ENCODE measurements at regions not wholly inside any gene's neighbourhood (a gene's known extent, or its start where the extent isn't known, plus 50 kb on each side); places are given as distances from the start of the nearest gene placed in this dataset.

GRCh38 chr1:166785987-166786386 lies 53.3 kb upstream of the POGK start:
- no peak for DNase-seq
- H3K56ac ChIP-seq (ENCODE audit: insufficient read length, low read depth, low read length) = no peak overlapping the region
- no peak overlapping the region for H4K5ac ChIP-seq (ENCODE audit: insufficient read length, low read depth, low read length)

More at GRCh38 chr1:166785987-166786386, 53.3 kb upstream of the POGK start:
- Histone ChIP-seq H2AK5ac (ENCODE audit: insufficient read length, low read length) (no peak overlapping the region), H3K27me3 (ENCODE audit: insufficient read depth, low read length) (no peaks in the 10 kb centered on the region), H3K4ac (ENCODE audit: low read depth, low read length) (no peak overlapping the region), H2BK20ac (ENCODE audit: low read depth, low read length, poor library complexity, severe bottlenecking) (no peak overlapping the region), H3K4me1 (ENCODE audit: insufficient read depth, low read length) (no peaks in the 10 kb centered on the region; the same call in 1 of the 2 replicates), H3K9me3 (ENCODE audit: control insufficient read depth, low read depth, low read length) (no peaks in the 10 kb centered on the region), H3K4me2 (ENCODE audit: insufficient read depth, insufficient read length, low read length) (no peak overlapping the region), H2AFZ (ENCODE audit: low read length) (no peak overlapping the region), H3K9ac (ENCODE audit: extremely low read depth, insufficient read length, low read length) (no peak overlapping the region), H3K79me2 (ENCODE audit: insufficient read depth, low read length) (no peaks in the 10 kb centered on the region), H2BK120ac (ENCODE audit: low read depth, low read length, poor library complexity, severe bottlenecking) (no peak overlapping the region), H3K14ac (ENCODE audit: insufficient read depth, low read length) (no peak overlapping the region), H3K27ac (ENCODE audit: insufficient read length, low read depth, low read length) (no peak overlapping the region), H3T11ph (ENCODE audit: low read length) (no peak overlapping the region), H3K18ac (ENCODE audit: insufficient read length, low read depth, low read length) (no peak overlapping the region), H4K20me1 (ENCODE audit: control insufficient read depth, insufficient read depth, insufficient read length) (no peaks in the 10 kb centered on the region), H2BK12ac (ENCODE audit: insufficient read length, low read depth, low read length) (no peak overlapping the region), H2BK5ac (ENCODE audit: insufficient read length, low read length) (no peak overlapping the region), H4K8ac (replicated peaks; ENCODE audit: insufficient read length, low read depth, low read length) (no peak overlapping the region), H2BK15ac (ENCODE audit: low read depth, low read length) (no peak overlapping the region), H3K79me1 (ENCODE audit: insufficient read depth, low read depth, low read length, poor library complexity, severe bottlenecking) (no peaks in the 10 kb centered on the region), H3K23me2 (ENCODE audit: insufficient read length, low read depth, low read length, poor library complexity, severe bottlenecking) (no peaks in the 10 kb centered on the region), H4K91ac (ENCODE audit: insufficient read length, low read depth, low read length) (no peak overlapping the region), H3K23ac (ENCODE audit: insufficient read length, low read depth, low read length) (no peak overlapping the region)
- Mint-ChIP-seq H3K4me3 (no peak overlapping the region), H3K9me3 (peaks cover 0 to 6% of the 10 kb centered on the region in 2 experiments; a peak in 3 of 5 replicates), H3K36me3 (ENCODE audit: insufficient read depth in 1 of 3, low read depth in 3 of 3) (no peaks in the 10 kb centered on the region; a peak in 2 of 7 replicates), H3K27ac (no peak overlapping the region), H3K27me3 (ENCODE audit: low read depth) (peaks cover 4% of the 10 kb centered on the region), H3K4me1 (peaks cover 15 to 20% of the 10 kb centered on the region in 2 experiments)
- peak; percentile 56; the same call in 2 of the 3 replicates for TF ChIP-seq CTCF (conservative IDR thresholded peaks at IDR 0.05)
- no CpG with 5 or more reads among the region's 1 CpG for WGBS (ENCODE audit: extremely low coverage, insufficient read length, low lambda C conversion rate)

All from H9 (cell line).